ENCODE measurements at regions not wholly inside any gene's neighbourhood (a gene's known extent, or its start where the extent isn't known, plus 50 kb on each side); places are given as distances from the start of the nearest gene placed in this dataset.

DNA sequence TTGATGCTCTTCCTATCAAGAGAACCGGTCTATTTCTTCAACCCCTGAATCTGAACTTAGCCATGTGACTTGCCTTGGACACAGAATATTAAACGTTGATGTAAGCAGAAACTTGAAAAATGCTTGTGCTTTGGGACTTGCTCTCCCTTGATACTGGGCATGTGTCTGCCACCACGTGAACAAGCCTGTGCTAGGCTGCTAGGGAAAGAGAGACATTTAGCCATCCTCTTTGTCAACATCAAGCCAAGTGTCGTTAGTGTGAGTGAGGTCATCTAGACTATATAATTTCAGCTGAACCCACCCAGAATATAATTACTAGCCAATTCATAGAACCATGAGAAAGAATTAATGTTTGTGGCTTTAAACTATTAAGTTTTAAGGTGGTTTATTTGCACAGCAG is 98.2 kb upstream of the TRHDE start:
- TF ChIP-seq, protein P1, sequence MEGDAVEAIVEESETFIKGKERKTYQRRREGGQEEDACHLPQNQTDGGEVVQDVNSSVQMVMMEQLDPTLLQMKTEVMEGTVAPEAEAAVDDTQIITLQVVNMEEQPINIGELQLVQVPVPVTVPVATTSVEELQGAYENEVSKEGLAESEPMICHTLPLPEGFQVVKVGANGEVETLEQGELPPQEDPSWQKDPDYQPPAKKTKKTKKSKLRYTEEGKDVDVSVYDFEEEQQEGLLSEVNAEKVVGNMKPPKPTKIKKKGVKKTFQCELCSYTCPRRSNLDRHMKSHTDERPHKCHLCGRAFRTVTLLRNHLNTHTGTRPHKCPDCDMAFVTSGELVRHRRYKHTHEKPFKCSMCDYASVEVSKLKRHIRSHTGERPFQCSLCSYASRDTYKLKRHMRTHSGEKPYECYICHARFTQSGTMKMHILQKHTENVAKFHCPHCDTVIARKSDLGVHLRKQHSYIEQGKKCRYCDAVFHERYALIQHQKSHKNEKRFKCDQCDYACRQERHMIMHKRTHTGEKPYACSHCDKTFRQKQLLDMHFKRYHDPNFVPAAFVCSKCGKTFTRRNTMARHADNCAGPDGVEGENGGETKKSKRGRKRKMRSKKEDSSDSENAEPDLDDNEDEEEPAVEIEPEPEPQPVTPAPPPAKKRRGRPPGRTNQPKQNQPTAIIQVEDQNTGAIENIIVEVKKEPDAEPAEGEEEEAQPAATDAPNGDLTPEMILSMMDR (conservative IDR thresholded peaks at IDR 0.05; ENCODE audit: low read length): no peak
- no peak for TF ChIP-seq EZH2phosphoT487 (IDR thresholded peaks at IDR 0.05; ENCODE audit: borderline replicate concordance, low read depth, low read length)

Measured in OCI-LY7 (cell line).